Stimulated activated CD4-positive, alpha-beta T cell treated with anti-CD3 and anti-CD28 coated beads, Interleukin-12 subunit alpha, Interleukin-12 subunit beta, amount 100 ng/mL, for 48 hours (primary cell): ENCODE measurements at regions not wholly inside any gene's neighbourhood (a gene's known extent, or its start where the extent isn't known, plus 50 kb on each side); places are given as distances from the start of the nearest gene placed in this dataset.
"Not testable (repeated sequence)": the region's sequence is repeated elsewhere in the genome, so short reads cannot be mapped to it uniquely, and the experiment has no call there.

Experiments
- DNase-seq, 3 donors: peaks; one replicate each; pipeline ENCODE4 v3.0.0-alpha.2; 2020; ENCODE audit warnings: low read depth in 2 of 3, low spot score in 1 of 3

GRCh38 chr16:64311241-64311640, 810.6 kb downstream of the CDH11 start:
- no peak for DNase-seq

GRCh38 chr16:64309398-64310110, 812.3 kb downstream of the CDH11 start:
- DNase-seq: no peak

- DNase-seq: no peak
Observed at GRCh38 chr16:64308721-64309120, 813.1 kb downstream of the CDH11 start.

GRCh38 chr16:64307431-64307830, 814.4 kb downstream of the CDH11 start:
- no peak for DNase-seq

DNA sequence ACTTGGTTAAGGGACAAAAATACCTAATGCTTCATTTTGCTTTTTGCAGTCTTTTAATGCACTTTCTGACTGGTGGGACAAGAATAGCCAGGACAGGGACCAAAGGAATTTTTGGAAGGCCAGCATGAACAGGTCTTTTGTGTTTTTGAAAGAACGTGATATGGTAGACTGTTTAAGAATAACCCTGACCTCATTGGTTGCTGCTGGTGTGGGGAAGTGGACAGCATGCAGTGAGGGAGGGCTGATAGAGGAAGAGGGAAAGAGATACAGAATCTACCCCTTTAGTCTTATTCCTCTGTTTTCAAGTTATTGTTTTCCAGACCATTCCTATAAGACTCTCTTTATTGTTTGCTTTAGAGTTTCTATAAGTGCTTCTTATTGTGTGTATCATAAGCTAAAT, 816.2 kb downstream of the CDH11 start:
- DNase-seq: no peak

DNA sequence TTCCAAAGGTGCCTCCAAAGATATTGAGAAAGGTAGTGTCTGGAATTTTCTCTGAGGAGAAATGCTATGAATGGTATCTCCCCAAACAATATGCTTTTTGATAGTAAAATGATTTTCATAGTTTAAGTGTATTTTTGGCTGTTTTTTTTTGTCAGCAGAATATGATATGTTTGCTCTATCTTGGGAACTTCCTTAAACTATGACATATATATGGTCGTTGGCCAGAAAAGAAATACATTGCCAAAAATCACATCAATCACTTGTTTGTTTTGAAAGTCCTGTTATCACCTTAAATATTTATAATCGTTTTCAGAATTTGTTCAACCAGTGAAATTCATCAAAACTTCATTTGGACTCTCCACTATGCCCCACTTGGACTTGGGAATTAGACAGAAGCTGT, 816.9 kb downstream of the CDH11 start:
- DNase-seq: no peak

- no peak for DNase-seq
Observed at GRCh38 chr16:64304396-64304795, 817.5 kb downstream of the CDH11 start.

GRCh38 chr16:64297863-64298600, 823.8 kb downstream of the CDH11 start:
- no peak for DNase-seq

DNA sequence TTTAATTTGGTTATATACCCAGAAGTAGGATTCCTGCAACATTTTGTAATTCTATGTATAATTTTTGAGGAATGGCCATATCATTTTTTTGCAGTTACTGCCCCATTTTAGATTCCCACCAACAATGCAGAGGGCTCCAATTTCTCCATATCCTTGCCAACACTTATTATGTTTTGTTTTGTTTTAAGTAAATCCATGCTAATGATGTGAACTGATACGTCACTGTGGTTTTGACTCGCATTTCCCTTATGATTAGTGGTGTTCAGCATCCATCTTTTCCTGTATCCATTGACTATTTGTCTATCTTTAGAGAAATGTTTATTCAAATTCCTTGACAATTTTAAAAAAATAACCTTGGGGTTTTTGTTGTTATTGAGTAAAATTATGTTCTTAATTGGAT, 826.4 kb downstream of the CDH11 start:
- DNase-seq: no peak

GRCh38 chr16:64292953-64293352, 828.9 kb downstream of the CDH11 start:
- DNase-seq: no peak

GRCh38 chr16:64292161-64292560, 829.7 kb downstream of the CDH11 start:
- no peak for DNase-seq

- DNase-seq: no peak
Observed at GRCh38 chr16:64290461-64290860, 831.4 kb downstream of the CDH11 start.

GRCh38 chr16:64287655-64288528, 834.0 kb downstream of the CDH11 start:
- DNase-seq: no peak

GRCh38 chr16:64282181-64282580, 839.7 kb downstream of the CDH11 start:
- DNase-seq: no peak

- no peak for DNase-seq
Observed at GRCh38 chr16:64280317-64280716, 841.5 kb downstream of the CDH11 start.

DNA sequence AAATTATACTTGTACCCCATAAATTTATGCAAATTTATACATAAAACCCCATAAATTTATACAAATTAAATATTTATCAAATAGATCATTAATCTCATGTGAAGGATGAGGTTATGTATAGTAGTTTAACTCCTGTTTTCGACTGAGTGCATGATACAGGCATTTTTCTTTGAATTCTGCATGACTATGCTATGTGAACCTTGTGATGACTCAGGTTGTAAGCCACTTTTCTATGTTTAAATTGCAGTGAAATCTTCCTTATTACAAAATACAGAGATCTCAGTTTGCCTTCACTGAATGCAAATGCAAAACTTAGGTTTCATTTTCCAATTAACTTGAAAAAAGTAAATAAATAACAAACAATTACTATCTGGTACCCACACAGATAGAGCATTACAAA, 843.7 kb downstream of the CDH11 start:
- DNase-seq: no peak

GRCh38 chr16:64276646-64277045, 845.2 kb downstream of the CDH11 start:
- DNase-seq: no peak

- DNase-seq: no peak
Observed at GRCh38 chr16:64272028-64272427, 849.8 kb downstream of the CDH11 start.

GRCh38 chr16:64269756-64270155, 852.1 kb downstream of the CDH11 start:
- DNase-seq: no peak

- DNase-seq: no peak
Observed at GRCh38 chr16:64265756-64266155, 856.1 kb downstream of the CDH11 start.

DNA sequence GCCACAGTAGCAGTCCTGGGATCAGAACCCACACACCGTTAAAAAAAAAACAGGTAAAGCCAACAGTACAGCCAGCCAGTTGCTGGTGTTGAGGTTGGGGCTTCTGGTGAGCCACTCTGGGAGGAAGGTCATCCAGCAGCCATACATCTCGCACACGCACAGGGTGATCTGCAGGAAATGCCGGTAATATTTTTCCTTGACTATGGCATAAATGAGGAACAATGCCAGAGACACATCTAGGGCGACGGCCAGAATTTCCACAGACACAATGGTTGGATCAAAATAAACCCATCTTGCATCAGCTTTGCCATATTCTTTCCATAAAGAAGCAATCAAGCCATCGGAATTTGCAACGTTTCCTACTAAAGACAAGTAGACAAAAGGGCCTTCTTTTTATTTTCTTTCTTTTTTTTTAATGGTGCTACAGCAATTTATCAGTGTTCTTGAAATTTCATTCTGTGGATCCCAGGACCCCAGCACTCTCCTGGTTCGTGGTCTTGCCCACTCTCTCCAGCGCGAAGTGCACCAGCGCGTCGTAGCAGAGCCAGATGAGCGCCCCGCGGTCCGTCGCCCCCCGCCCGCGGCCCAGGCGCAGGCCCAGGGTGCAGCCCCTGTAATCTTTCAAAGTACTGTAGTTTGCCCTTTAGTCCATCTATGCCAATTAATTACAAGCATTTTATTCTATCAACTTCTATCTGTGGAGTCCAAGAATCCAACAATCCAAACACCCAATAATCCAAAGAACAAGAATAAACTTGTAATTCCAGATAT, 861.0 kb downstream of the CDH11 start:
- not testable (repeated sequence) for DNase-seq
